GM12892 (cell line): ENCODE measurements at regions not wholly inside any gene's neighbourhood (a gene's known extent, or its start where the extent isn't known, plus 50 kb on each side); places are given as distances from the start of the nearest gene placed in this dataset.

Experiments
- POLR2A ChIP-seq: IDR thresholded peaks from 2 replicates; pipeline ENCODE4 v1.6.1; 2011; ENCODE audit warnings: low read depth, low read length, control low read depth
- POLR2AphosphoS5 ChIP-seq: IDR thresholded peaks from 2 replicates; pipeline ENCODE4 v1.6.1; 2011; ENCODE audit warnings: low read depth, low read length, control low read depth

GRCh38 chr2:222130855-222131254, 167.9 kb downstream of the PAX3 start:
- TF ChIP-seq POLR2A, result no peak
- no peak for TF ChIP-seq POLR2AphosphoS5
